ENCODE measurements at regions not wholly inside any gene's neighbourhood (a gene's known extent, or its start where the extent isn't known, plus 50 kb on each side); places are given as distances from the start of the nearest gene placed in this dataset.

DNA sequence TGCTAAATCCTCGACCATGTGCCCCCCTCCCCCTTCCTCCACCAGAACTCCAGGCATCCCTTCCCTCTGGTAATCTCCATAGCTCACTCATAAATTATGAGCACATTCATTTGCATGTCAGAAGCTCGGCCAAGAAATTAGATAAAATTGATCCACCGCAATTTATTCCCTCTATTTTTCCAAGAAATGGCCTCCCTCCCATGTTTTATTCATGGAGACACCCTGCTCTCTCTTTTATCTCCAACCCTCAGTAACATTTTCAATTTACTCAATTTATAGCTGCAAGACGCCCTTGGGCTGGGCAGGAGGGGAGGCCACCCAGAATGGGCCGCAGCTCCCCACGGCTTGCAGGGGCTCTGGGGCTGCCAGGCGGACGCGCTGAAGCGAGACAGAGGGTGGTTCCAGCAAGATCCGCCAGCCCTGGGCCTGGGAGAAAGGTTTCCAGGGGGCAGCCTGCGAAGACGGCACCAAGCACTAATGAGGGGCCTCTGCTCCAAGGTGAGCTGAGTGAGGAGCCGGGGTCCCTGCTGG lies 54.7 kb upstream of the ZNF423 start:
- TF ChIP-seq GMEB1 (CRISPR knock-in tag; IDR thresholded peaks at IDR 0.05; ENCODE audit: borderline replicate concordance) = no peak
- TF ChIP-seq ARNT2 (CRISPR knock-in tag; IDR thresholded peaks at IDR 0.05; ENCODE audit: low read depth) = no peak
- TF ChIP-seq ATF2 (CRISPR knock-in tag; IDR thresholded peaks at IDR 0.05) = no peak
- TF ChIP-seq KDM2A (CRISPR knock-in tag; IDR thresholded peaks at IDR 0.05; ENCODE audit: borderline replicate concordance, low read depth) = no peak
- no peak for TF ChIP-seq HMGXB4 (CRISPR knock-in tag; IDR thresholded peaks at IDR 0.05; ENCODE audit: borderline replicate concordance in 1 of 2, low read depth in 1 of 2)
- no peak for TF ChIP-seq CEBPB (IDR thresholded peaks at IDR 0.05; ENCODE audit: borderline replicate concordance, low read depth, low read length)
- TF ChIP-seq BCLAF1 (IDR thresholded peaks at IDR 0.05) = no peak
- TF ChIP-seq TAF1 (CRISPR knock-in tag; IDR thresholded peaks at IDR 0.05) = no peak
